Astrocyte of the cerebellum (primary cell): ENCODE measurements at regions not wholly inside any gene's neighbourhood (a gene's known extent, or its start where the extent isn't known, plus 50 kb on each side); places are given as distances from the start of the nearest gene placed in this dataset.

Experiments
- DNase-seq: peaks from one replicate; pipeline ENCODE4 v3.0.0-alpha.2; 2011; ENCODE audit warnings: low read depth
- H3K4me3 ChIP-seq: 2 replicates; pipeline ENCODE4 v1.5.1; 2011; ENCODE audit warnings: mild to moderate bottlenecking, low read depth, low read length, moderate library complexity
- CTCF ChIP-seq: IDR thresholded peaks from 2 replicates; pipeline ENCODE4 v1.5.1; 2012; ENCODE audit warnings: low read length, low read depth, moderate library complexity, mild to moderate bottlenecking; ENCODE audit errors: missing control alignments
- in situ Hi-C: cut with HindIII; loops from 2 replicates; pipeline ENCODE4 v1.10.0; 2017; ENCODE audit warnings: low sequenced_read_pairs

- no peak overlapping the region for H3K4me3 ChIP-seq
- no peak for DNase-seq
- in situ Hi-C loops, result no loop called here
- TF ChIP-seq CTCF, result no peak
These were observed 51.0 kb upstream of the L3MBTL3 start for GRCh38 chr6:129967427-129967826.

DNA sequence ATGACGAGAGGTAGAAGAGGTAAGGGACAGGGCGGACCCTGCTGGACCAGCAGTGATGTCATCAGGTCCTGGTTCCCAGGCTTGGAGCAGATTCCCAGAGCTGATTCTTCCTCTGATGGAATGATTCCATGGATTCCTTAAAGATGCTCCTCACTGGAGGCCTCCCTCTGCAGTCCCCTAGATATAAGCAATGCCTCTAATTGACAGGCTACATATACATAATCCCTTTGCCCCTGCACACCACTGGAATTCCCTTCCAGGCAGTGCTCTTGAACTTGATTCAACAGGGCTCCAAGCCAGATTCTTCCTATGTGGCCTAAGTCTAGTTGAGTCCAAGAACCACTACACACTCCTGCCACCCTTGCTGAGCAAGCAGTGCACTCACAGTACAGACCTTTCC lies 52.3 kb upstream of the L3MBTL3 start:
- in situ Hi-C loops, result no loop called here
- no peak for TF ChIP-seq CTCF
- no peak for DNase-seq
- H3K4me3 ChIP-seq, result no peak overlapping the region

DNA sequence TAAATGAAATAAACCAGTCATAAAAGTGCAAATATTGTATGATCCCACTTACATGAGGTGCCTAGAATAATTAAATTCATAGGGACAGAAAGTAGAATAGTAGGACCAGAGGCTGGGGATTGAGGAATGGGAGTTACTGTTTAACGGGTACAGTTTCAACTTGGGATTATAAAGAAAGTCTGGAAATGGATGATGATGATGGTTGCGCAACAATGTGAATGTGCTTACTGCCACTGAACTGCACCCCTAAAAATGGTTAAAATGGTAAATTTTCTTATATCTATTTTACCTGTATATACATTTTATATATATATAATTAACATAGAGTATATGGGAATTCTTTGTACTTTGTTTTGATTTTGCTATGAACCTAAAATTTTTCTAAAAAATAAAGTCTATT lies 53.3 kb upstream of the L3MBTL3 start:
- no peak overlapping the region for H3K4me3 ChIP-seq
- in situ Hi-C loops, result no loop called here
- TF ChIP-seq CTCF, result no peak
- DNase-seq, result no peak

GRCh38 chr6:129959358-129959930 lies 58.9 kb upstream of the L3MBTL3 start:
- in situ Hi-C loops, result no loop called here
- H3K4me3 ChIP-seq, result no peak overlapping the region
- DNase-seq, result no peak
- TF ChIP-seq CTCF, result no peak

- in situ Hi-C loops, result no loop called here
- no peak overlapping the region for H3K4me3 ChIP-seq
- no peak for DNase-seq
- no peak for TF ChIP-seq CTCF
These were observed 60.2 kb upstream of the L3MBTL3 start for GRCh38 chr6:129957941-129958898.

DNA sequence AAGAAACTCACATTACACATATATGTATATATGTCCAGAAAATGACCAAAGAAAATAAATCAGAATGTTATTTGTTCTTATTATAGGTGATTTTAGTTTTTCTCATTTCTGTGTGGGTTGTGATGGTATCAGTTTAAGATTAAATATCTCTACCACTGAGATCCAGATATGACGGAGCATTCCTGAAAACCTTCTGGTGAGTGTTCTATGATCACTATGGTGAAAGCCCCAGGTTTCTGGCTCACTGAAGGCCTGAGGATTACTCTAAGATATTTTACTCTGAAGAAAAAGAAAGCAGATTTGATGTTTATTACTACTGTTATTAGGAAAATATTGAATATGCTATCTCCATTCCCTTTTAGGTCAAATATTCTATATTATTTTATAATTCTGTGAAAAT lies 62.8 kb upstream of the L3MBTL3 start:
- no peak for TF ChIP-seq CTCF
- DNase-seq, result no peak
- no peak overlapping the region for H3K4me3 ChIP-seq
- in situ Hi-C loops, result no loop called here
